DMS79 treated with DMSO at 0.1 percent for 48 hours (cell line): ENCODE measurements at regions not wholly inside any gene's neighbourhood (a gene's known extent, or its start where the extent isn't known, plus 50 kb on each side); places are given as distances from the start of the nearest gene placed in this dataset.

Experiments used
- DNase-seq: peaks from one replicate; lab custom pipeline; 2025; lab: John Stamatoyannopoulos, UW

DNA sequence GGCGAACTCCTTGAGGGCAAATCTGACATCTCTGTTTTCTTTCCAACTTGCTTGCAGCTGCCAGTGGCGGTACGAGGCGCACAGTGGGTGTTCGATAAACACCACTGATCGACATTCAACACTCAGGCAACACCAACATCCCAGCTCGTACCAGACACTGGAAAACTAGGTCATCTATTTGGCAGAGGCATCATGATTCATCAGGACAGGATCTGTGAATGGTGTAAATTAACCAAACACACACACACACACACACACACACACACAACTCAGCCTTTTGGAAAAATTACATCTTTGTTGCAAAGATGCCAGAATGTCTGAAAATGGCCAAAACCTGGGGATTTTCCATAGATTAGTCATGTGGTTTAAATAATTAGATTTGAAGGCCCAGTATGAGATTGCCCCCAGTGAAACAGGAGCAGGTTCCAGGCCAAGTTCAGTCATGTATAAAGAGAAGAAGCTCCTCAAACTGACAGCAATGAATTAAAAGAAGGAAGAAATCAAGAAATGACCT is 150.5 kb upstream of the NCKAP5 start:
- DNase-seq, result no peak

DNA sequence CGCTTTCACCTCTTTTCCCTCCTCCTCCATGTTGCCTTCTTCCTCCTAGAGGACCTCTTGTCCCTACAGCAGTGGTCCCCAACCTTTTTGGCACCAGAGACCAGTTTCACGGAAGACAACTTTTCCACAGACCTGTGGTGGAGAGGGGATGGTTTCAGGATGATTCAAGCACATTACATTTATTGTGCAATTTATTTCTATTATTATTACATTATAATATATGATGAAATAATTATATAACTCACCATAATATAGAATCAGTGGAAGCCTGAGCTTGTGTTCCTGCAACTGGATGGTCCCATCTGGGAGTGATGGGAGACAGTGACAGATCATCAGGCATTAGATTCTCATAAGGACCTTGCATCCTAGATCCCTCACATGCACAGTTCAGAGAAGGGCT is 152.2 kb upstream of the NCKAP5 start:
- DNase-seq, result no peak

DNA sequence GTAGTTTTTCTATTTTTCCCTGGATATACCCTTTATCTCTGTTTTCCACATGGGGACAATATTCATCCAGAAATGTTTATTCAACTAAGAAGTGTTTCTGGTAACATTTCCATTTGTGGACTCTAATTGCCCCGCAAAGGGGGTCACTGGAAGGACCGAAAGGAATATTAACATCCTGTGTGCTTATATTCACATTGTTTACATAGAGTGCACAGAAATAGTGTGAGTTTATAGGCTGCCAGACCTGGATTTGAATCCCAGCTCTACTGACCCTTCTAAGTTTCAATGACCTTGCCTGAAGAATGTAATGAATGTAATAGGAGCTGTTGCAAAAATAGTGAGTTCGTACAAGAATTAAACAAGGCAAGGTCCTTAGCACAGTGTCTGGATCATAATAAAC is 152.9 kb upstream of the NCKAP5 start:
- DNase-seq, result no peak

DNA sequence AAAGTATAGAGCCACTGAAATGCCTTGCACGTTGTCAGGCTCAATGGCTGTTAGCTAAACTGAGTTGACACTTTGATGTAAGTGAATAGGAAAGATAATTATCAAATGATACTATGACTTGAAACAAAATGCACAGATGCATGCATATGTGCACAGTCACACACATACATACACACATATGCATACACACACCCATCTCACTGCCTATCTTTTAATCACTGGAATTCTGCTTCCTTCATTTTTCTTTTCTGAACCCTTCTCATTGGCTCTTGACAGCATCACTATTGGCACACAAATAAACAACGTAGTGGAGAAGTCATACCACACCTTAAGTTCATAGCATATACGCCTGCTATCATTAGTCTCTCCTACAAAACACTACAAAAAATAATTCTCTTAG is 154.9 kb upstream of the NCKAP5 start:
- DNase-seq, result no peak

DNA sequence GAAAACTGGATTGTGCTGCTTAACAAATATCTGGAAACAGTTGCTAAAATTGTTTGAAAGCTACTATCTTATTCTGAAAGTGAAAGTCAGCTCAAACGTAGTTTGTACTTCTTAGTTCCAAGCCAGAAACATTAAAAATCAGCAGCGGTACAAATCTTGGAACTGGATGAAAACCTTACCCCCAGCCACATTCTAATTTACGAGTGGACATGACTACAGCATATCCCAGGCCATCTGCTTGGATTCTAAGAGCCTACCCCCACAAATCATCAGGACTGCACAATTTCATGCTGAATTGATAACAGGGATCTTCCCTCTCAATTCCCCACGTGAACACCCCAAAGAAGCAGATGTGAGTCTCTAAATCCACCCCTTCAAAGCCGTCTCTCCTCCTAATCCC is 158.7 kb upstream of the NCKAP5 start:
- DNase-seq, result no peak

DNA sequence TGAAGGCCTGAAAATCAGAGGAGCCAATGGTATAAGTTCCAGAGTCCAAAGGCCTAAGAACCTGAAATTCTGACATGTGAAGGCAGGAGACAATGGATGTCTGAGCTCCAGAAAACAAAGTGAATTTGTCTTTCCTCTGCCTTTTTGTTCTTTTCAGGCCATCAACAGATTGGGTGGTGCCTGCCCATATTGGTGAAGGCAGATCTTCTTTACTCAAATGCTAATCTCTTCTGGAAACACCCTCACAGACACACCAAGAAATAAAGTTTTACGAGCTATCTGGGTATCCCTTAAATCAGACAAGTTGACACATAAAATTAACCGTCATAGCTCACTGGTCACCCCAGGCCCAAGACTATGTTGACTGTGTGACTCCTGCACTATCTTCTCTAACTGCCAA is 163.8 kb upstream of the NCKAP5 start:
- no peak for DNase-seq

DNA sequence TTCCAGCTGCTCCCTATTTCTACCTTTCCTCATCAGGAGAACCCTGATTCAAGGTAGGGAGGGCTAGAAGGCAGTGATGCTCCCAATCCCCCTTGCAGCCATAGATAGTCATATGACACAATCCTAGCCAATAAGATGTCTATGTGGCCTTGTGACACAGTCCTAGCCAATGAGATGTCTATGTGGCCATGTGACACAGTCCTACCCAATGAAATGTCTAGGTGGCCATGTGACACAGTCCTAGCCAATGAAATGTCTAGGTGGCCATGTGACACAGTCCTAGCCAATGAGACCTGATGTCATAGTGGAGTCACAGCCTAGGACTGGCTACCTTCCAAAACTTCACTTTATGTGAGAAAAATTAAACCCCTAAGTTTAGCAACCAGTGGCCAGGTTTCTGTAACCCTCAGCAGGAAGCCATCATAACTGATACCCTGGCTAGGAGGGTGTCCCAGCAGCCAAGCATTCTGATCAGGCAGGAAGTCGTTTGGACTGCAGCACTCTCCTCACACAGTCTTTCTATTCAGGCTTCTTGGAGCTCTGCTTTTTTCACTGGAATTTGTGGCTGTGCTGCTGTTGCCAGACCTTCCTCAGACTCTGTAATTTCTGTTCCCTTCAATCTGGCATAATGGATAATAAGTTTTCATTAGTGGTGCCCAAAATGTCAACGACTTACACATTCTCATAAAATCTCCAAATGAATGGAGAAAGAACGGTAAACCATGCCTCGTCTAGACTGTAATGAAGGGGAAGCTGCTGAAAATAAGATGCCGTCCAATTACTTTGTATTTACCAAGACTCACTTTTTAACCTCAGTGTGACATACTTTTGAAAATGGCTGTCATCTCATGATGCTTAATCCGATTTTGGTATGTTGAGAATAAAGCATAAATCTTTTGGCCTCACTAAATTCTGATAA is 165.0 kb upstream of the NCKAP5 start:
- DNase-seq, result no peak

DNA sequence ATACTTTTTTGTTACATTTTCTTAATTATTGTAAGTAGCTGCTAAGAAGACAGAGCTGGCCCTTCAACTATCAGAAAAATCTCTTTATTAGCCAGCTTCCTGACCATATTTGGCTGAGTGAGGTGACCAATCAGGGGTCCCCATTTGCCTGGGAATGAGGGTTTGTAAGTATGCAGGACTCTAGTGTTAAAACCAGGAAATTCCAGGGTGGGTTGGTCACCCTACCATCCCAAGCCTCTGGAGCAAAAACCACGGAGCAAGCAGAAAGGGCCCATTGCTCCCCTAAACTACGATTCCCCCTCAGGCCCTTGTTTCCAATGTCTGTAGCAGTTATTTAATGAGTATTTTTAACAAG is 165.6 kb upstream of the NCKAP5 start:
- DNase-seq, result no peak

DNA sequence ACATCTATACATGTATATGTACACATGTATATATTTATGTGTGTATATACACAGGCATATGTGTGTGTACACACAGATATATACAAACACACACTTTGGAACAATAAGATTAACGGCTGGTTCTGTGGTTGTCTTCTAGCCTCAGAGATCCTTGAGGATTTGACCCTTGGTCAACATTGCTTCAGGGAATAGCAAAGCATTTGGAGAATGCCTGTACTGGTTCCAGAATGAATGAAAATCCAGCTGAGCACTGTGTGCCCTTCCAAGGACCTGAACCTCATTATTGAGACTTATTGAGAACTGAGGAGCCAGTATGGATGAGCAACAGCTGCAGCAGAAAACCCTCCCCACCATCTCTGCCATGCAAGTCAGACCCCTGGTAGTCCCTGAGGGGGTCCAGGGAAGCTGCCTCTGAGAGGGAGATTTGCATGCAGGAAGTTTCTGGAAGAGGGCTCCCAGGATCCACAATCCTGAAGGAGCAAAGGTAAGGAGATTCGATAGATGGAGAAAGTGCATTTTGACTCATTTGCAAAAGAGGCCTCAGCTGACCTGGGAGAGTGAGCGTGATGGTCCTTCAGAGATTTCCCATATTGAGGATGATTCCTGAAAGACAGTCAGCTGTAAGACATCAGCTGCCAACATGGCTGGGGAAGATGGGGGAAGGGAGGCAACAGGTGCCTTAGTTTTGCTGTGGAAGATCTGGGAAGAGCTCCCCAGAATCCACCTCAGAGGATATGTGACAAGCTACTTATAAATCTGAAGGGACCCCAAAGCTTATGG is 166.6 kb upstream of the NCKAP5 start:
- no peak for DNase-seq

DNA sequence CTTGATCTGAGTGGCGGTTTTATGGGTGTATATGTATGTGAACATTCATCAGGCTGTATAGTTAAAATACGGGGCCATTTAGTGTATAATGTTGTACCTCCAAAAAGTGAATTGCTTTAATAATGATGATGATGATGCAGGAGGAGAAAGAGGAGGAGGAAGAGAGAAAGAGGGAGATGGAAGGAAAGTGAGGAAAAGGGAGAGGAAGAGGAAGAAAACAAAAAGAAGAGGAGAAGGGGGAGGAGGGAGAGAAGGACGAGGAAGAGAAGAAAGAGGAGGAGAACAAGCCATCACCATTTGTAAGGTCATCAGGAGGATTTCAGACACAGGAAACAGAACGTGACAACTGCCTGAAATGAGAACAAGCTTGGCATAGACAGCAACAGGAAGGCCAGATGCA is 168.4 kb upstream of the NCKAP5 start:
- no peak for DNase-seq

DNA sequence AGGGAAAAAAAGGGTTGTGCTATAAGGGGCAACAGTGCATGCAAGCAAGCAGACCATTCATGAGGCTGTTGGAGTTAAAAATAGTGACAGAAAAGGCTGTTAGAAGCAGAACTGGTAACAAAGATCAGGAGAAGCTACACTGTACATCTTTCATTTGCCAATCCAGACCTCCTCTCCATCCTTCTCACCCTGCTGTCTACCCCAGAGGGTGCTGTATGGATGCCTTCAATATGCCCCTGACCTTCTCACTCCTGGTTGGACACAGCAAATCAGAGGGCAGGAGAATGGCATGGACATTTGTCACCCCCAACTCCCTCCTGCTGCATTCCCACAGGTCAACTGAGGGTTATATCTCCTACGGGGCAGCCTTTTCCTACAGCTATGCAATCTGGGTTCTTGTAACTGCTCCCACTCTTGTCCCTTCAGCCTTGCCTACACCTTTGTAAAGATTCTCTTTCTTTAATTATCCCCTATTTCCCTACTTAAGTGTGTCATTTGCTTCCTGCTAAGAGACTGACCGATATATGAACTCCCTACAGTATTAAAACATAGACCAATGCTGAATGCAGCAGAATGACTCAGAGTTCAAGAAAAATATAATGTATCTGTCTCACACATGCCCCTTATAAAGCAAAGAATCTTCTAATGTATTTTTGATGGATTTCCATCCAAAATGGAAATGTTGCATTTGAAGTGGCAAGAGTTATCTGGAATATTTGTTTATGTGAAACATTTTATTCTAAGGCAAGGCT is 169.2 kb upstream of the NCKAP5 start:
- no peak for DNase-seq

DNA sequence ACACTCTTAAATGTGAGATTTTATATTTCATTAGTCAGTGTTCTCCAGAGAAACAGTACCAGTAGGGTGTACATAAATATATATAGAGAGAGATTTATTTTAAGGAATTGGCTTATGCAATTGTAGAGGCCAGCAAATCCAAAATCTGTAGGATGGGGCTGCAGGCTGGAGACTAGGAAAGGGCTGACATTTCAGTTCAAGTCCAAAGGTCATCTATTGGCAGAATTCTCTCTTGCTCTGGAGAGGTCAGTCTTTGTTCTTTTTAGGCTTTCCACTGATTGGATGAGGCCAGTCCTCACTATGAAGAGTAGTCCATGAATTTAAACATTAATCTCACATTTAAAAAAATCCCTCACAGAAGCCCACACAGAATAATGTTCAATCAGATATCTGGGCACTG is 170.8 kb upstream of the NCKAP5 start:
- no peak for DNase-seq

DNA sequence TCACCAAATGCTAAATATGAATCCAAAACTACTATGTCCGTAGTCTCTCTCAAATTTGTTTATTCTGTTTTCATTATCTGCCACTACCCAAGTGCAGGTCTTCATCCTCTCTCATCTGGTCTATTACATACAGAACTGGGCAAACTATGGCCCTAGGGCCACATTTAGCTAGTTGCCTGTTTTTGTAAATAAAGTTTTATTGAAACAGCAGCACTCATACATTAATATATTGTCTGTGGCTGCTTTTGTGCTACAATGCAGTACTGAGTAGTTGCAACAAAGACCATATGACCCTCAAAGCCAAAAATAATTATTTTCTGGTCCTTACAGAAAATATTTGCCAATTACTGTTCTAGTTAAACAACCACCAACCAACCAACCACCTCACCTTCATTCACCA is 172.2 kb upstream of the NCKAP5 start:
- DNase-seq, result no peak

DNA sequence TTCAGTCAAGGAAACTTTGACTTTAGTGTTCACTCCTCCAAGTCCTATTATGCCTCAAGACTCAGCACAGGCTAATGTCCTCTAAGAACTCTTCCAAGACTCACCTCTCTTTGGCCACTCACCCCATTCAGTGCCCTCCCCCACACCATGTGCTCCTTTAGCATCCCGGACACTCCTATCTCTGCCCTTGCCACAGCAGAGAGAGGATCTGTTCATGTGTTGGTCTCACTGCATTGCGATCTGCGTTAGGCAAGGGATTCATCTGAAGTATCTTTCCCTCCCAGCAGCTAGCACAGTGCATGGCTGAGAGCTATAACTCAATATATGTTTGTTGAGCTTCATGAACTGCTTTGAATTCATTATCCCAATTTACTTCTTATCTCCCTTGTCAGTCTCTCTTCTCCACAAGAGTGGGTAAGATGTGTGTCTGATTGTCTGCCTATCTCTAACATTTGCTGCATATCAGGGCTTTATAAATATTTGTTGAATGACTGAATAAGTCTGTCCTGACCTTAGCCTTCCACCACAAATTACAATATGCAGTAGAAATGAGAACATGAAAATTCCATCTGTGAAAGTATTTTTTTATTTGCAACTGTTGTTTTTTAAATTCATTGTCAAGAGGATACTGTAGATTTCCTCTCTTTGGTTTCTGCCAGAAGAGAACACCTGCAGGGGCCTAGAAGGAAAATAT is 179.9 kb upstream of the NCKAP5 start:
- DNase-seq, result no peak

DNA sequence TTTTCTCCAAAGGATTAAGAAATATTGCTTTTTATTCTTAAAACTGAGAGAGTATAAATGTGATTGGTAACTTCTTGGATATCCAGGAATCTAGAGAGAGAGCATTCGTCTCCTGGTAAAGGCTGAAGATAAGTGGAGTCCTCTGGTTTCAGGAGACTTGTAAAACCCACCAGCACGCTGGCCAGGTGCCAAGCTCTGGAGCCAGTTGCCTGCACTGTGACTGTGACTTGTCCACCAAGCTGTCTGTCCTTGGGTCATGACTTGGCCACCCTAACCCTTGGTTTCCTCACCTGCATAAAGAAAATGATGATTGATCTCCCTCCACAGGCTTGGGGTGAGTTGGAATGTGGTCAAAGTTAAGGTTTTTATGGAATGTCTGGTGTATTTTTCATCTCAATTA is 185.4 kb upstream of the NCKAP5 start:
- no peak for DNase-seq

DNA sequence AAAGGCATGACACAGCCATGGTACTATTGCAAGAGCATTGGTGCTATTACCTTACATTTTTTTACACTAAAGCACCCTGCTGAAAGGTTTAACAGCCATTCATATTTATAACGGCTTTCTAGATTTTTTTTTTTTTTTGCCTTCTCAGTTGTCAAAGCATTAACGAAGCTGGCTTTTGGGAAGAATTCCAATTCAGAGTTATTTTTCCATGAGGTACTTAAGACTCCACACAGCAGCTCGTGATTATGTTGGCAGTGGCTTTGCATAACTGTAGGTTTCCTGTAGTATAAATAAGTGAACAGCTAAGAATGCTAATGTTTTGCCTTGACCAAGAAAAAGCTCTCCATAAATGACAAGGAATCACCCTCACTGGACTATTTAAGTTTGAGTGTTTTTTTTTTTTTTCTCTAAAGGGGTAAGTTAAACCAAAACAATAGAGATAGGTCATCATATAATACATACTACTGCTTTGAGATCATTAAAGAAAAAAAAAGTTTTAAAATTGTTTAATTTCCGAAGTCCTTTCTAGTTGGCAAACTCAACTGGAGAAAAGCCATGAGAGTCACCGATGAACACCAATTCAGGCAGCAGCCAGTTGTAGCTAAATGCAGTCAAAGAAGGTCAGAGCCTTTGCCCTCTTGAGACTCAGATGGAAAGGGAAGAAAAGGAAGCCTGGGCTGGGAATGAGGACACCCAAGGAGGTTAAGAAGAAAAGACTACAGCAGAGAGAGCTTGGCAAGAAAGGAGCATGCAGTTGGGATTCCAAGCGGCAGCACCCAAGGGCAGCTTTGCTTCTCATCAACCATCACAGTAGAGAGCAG is 187.4 kb upstream of the NCKAP5 start:
- peak; percentile 19 for DNase-seq

DNA sequence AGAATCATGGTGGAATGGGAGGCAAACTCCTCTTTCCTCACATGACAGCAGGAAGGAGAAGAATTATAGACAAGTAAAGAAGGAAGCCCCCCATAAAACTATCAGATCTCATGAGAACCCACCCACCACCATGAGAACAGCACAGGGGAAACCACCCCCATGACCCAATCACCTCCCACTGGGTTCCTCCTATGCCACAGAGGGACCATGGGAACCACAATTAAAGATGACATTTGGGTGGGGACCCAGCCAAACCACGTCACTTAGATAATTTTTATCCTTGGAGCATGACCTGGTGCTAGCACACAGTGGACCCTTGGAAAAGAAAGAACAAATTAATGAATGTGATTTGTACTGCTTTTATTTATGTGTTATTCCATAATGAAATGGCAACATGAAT is 188.6 kb upstream of the NCKAP5 start:
- no peak for DNase-seq

DNA sequence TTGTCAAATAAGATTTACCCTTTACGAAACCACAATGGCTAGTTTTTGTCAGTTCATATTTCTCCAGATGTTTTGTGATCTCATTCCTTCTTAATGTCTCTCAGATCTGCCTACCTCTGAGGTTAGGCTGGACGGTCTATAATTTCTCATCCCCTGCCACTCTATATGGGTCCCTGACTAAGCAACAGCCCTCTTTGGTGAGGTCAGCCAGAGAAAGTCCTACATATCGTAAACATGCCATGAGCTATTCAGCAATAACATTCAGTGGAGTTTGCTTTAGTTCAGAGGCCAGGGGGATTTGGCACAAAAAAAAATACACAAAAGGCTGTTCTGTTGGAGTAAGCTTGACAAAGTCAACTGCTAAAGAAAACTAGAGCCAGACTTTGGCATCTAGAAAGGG is 192.1 kb upstream of the NCKAP5 start:
- no peak for DNase-seq

DNA sequence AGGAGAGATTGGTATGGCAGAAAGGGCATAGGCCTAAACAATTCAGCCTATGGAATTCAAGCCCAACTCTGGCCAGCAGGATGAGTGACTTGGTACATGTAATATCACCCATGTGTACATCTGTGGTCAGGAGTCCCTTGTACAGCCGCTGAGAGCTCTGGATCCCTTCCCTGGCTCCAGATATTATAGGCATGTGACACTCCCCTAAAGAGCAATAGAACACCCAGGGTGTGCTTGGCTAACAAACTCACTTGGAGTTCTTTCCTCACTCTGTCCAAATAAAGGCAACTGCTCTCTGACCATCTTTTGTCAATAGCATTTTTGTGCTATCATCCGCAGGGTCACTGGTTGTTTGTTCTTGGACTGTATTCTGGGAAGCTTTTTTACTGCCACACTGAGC is 197.4 kb upstream of the NCKAP5 start:
- DNase-seq, result no peak

DNA sequence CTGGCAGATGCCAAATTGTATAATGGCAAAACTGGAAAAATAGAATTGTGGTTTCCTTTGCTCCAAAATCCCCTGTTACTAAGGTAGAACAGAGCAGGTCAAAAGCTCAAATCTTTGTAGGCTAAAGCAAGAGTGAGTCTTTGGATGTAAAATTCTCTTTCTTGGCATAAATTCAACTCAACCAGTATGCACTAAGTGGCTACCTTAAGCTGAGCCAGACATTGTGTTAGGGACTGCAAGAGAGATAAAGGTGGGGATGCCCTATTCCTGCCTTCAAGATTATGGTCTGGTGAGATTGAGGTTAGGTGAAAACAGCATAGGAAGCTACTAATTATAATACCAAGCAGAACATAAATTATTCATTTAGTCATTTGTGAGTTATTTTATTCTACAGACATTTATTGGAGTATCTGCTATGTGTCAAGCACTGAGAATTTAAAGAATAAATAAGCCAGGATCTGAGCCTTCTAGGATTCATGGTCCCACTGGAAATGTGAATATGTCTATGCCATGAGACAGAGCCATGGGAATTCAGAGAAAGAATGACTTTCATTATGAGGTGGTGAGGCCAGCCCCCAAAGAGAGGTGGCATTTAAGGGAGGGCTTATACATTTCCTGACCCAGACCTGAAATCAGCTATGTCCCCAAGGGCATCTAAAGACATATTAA is 198.0 kb upstream of the NCKAP5 start:
- DNase-seq, result no peak

DNA sequence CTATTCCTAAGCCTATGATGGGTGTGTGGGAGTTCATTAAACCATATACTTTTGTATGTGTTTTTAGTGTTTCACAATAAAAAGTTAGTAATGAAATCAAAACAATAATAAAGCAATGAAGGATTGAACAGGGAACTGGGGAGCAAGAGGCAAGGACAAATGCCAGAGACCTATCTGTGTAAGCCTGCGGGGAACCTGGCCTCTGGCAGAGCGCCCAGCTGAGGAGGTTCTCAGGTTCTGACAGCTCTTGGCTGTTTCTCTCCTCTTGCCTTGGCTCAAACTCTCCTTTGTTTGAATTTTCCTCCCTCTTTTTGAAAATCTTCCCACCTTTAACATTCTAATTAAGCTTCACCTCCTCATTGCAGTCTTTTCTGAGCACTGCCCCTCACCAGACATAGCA is 200.0 kb upstream of the NCKAP5 start:
- DNase-seq, result no peak
